GM19467 (cell line): ENCODE measurements at regions not wholly inside any gene's neighbourhood (a gene's known extent, or its start where the extent isn't known, plus 50 kb on each side); places are given as distances from the start of the nearest gene placed in this dataset.
"Not testable (repeated sequence)": the region's sequence is repeated elsewhere in the genome, so short reads cannot be mapped to it uniquely, and the experiment has no call there.

ENCODE experiments used
- ATAC-seq: cut with Tn5 transposase; IDR thresholded peaks from one replicate; pipeline ENCODE4 v1.9.1; 2021; ENCODE audit warnings: mild to moderate bottlenecking, moderate library complexity; ENCODE audit not compliant: unreplicated experiment

GRCh38 chrX:95953564-95953963 lies 731.1 kb upstream of the DIAPH2 start:
- ATAC-seq = no peak

GRCh38 chrX:95956745-95957144 lies 727.9 kb upstream of the DIAPH2 start:
- ATAC-seq = no peak

GRCh38 chrX:95973456-95974095 lies 711.1 kb upstream of the DIAPH2 start:
- not testable (repeated sequence) for ATAC-seq

- ATAC-seq = no peak
Measured at GRCh38 chrX:95974096-95974470, 710.6 kb upstream of the DIAPH2 start.

GRCh38 chrX:95974890-95975289 lies 709.8 kb upstream of the DIAPH2 start:
- no peak for ATAC-seq

- ATAC-seq = no peak
Measured at GRCh38 chrX:95995583-95995982, 689.1 kb upstream of the DIAPH2 start.

- no peak for ATAC-seq
Measured at GRCh38 chrX:95996294-95996693, 688.3 kb upstream of the DIAPH2 start.

- ATAC-seq = no peak
Measured at GRCh38 chrX:96002431-96002830, 682.2 kb upstream of the DIAPH2 start.

- ATAC-seq = no peak
Measured at GRCh38 chrX:96004386-96004785, 680.3 kb upstream of the DIAPH2 start.

- no peak for ATAC-seq
Measured at GRCh38 chrX:96006281-96006680, 678.4 kb upstream of the DIAPH2 start.

- ATAC-seq = no peak
Measured at GRCh38 chrX:96027407-96027806, 657.2 kb upstream of the DIAPH2 start.

GRCh38 chrX:96052078-96052477 lies 632.6 kb upstream of the DIAPH2 start:
- ATAC-seq = no peak

- no peak for ATAC-seq
Measured at GRCh38 chrX:96081891-96082290, 602.8 kb upstream of the DIAPH2 start.

- ATAC-seq = no peak
Measured at GRCh38 chrX:96094616-96095015, 590.0 kb upstream of the DIAPH2 start.

GRCh38 chrX:96098471-96098870 lies 586.2 kb upstream of the DIAPH2 start:
- ATAC-seq = no peak

GRCh38 chrX:96102997-96103396 lies 581.6 kb upstream of the DIAPH2 start:
- no peak for ATAC-seq

- ATAC-seq = no peak
Measured at GRCh38 chrX:96112689-96113088, 572.0 kb upstream of the DIAPH2 start.

GRCh38 chrX:96126182-96126581 lies 558.5 kb upstream of the DIAPH2 start:
- ATAC-seq = no peak

GRCh38 chrX:96128058-96128457 lies 556.6 kb upstream of the DIAPH2 start:
- ATAC-seq = not testable (repeated sequence)

- no peak for ATAC-seq
Measured at GRCh38 chrX:96140796-96141195, 543.8 kb upstream of the DIAPH2 start.

- ATAC-seq = no peak
Measured at GRCh38 chrX:96147681-96148080, 537.0 kb upstream of the DIAPH2 start.

- no peak for ATAC-seq
Measured at GRCh38 chrX:96170626-96171025, 514.0 kb upstream of the DIAPH2 start.

GRCh38 chrX:96176921-96177320 lies 507.7 kb upstream of the DIAPH2 start:
- ATAC-seq = no peak
